ENCODE measurements at regions not wholly inside any gene's neighbourhood (a gene's known extent, or its start where the extent isn't known, plus 50 kb on each side); places are given as distances from the start of the nearest gene placed in this dataset.

DNA sequence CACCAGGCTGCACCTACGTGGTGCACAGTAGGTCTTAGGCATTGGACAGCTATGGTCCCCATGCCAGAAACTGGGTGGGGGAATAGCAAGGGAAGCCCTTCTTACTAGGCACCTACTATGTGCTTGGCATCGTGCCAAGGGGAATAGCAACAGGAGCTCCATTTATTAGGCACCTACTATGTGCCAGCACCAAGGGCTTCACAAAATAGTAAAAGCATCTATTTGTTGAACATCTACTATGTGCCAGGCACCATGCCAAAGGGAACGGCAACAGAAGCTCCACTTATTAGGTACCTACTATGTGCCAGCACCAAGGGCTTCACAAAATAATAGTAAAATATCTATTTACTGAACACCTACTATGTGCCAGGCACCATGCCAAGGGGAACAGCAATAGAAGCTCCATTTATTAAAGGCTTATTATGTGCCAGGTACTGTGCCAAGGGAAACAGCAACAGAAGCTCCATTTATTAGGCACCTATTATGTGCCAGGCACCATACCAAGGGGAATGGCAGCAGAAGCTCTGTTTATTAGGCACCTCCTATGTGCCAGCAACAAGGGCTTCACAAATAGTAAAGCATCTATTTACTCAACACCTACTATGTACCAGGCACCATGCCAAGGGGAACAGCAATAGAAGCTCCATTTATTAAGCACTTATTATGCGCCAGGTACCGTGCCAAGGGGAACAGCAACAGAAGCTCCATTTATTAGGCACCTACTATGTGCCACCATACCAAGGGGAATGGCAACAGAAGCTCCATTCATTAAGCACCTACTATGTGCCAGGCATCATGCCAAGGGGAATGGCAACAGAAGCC lies 108.5 kb downstream of the PTPRS start:
- Mint-ChIP-seq H3K4me3 (no peak overlapping the region), H3K27ac (no peak overlapping the region), H3K36me3 (ENCODE audit: low read depth) (no peaks in the 10 kb centered on the region), H3K9me3 (no peaks in the 10 kb centered on the region), H3K4me1 (ENCODE audit: low read depth) (peaks cover 7% of the 10 kb centered on the region), H3K27me3 (peaks cover 16% of the 10 kb centered on the region)
- CTCF ChIA-PET = interaction anchor here (0.6 to 1.3 kb wide), 3 partner anchors 51 to 201 kb away, joined by 3 read pairs; no protein-coding TSS in a partner anchor
- TF ChIP-seq, protein P1, sequence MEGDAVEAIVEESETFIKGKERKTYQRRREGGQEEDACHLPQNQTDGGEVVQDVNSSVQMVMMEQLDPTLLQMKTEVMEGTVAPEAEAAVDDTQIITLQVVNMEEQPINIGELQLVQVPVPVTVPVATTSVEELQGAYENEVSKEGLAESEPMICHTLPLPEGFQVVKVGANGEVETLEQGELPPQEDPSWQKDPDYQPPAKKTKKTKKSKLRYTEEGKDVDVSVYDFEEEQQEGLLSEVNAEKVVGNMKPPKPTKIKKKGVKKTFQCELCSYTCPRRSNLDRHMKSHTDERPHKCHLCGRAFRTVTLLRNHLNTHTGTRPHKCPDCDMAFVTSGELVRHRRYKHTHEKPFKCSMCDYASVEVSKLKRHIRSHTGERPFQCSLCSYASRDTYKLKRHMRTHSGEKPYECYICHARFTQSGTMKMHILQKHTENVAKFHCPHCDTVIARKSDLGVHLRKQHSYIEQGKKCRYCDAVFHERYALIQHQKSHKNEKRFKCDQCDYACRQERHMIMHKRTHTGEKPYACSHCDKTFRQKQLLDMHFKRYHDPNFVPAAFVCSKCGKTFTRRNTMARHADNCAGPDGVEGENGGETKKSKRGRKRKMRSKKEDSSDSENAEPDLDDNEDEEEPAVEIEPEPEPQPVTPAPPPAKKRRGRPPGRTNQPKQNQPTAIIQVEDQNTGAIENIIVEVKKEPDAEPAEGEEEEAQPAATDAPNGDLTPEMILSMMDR (IDR thresholded peaks at IDR 0.05) = no peak
- DNase-seq = no peak
- POLR2A ChIA-PET = no interaction called here
- no peak for ATAC-seq
- intact Hi-C loops (cut with micrococcal nuclease) = no loop called here

DNA sequence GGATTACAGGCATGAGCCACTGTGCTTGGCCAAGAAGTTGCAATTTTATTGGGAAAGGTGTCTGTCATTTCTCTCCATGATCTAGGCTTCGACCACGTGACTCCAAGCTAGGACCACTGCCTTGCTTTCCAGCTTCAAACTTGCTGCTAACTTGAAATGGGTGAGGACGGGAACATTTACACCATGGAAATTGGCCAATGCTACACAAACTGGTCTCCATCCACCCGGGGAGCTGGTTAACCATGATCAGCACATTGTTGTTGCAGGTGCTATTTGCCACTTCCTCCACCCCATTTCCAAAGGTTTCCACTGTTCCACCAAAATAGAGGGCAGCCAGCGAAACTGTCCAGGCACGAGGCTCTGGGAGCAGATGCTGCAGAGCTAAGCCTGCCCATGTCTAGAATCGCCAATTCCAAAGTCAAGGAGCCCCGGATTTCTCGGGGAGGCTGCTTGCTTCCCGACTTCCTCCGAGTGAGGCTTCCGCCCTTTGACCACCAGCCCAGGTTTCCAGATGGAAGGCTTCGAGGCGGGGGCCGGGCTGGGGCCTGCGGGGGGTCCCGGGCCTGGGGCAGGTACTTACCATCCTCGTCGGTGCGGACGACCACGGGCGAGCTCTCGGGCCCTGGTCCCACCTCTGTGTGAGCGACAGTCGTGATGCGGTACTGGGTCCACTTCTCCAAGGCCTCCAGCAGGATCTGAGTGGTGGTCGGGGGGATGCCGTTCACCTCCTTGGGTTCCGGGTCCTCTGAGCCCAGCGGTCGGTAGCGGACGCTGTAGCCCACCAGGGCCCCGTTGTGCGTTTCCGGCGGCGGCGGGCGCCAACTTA lies 109.7 kb downstream of the PTPRS start:
- peaks cover 7% of the 10 kb centered on the region for H3K4me1 Mint-ChIP-seq (ENCODE audit: low read depth)
- H3K27me3 Mint-ChIP-seq = peaks cover 17% of the 10 kb centered on the region
- TF ChIP-seq, protein P1 (IDR thresholded peaks at IDR 0.05) = no peak
- DNase-seq = no peak
- POLR2A ChIA-PET = no interaction called here
- no peak overlapping the region for H3K4me3 Mint-ChIP-seq
- no peaks in the 10 kb centered on the region for H3K36me3 Mint-ChIP-seq (ENCODE audit: low read depth)
- CTCF ChIA-PET = no interaction called here
- intact Hi-C loops (cut with micrococcal nuclease) = no loop called here
- H3K27ac Mint-ChIP-seq = no peak overlapping the region
- ATAC-seq = no peak
- no peaks in the 10 kb centered on the region for H3K9me3 Mint-ChIP-seq

DNA sequence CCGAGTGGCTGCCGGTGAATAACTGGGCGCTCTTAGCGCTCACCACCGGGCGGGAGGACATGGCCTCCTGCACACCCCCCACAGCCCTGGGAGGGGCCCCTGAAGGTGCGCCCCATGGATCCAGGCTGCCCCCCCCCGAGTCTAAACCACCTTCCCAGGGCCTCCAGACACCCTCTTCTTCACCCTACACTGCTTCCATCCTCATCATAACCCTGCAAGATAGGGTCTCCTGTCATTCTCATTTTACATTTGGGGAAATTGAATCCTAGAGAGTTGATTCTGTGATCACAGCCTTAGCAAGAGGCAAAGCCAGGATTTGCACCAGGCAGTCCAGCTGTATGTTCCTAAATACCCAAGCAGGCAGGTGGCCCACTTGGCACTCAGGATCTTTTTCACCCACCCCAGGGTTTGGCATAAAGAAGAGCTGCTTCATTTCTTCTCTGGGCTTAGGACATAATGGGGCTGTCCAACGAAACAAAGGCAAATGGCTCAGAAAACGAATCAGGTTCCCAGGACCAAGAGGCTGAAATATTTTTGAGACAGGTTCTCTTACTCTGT lies 110.8 kb downstream of the PTPRS start:
- intact Hi-C loops (cut with micrococcal nuclease) = no loop called here
- TF ChIP-seq, protein P1 (IDR thresholded peaks at IDR 0.05) = no peak
- Mint-ChIP-seq H3K27me3 (peaks cover 17% of the 10 kb centered on the region), H3K36me3 (ENCODE audit: low read depth) (no peaks in the 10 kb centered on the region), H3K9me3 (no peaks in the 10 kb centered on the region), H3K27ac (no peak overlapping the region), H3K4me1 (ENCODE audit: low read depth) (peaks cover 7% of the 10 kb centered on the region), H3K4me3 (peak overlapping the region; percentile 36)
- ChIA-PET POLR2A (no interaction called here), CTCF (interaction anchor here (0.7 kb wide), 1 partner anchor 150 kb away, joined by 3 read pairs; no protein-coding TSS in a partner anchor)
- DNase-seq = no peak
- ATAC-seq = no peak

DNA sequence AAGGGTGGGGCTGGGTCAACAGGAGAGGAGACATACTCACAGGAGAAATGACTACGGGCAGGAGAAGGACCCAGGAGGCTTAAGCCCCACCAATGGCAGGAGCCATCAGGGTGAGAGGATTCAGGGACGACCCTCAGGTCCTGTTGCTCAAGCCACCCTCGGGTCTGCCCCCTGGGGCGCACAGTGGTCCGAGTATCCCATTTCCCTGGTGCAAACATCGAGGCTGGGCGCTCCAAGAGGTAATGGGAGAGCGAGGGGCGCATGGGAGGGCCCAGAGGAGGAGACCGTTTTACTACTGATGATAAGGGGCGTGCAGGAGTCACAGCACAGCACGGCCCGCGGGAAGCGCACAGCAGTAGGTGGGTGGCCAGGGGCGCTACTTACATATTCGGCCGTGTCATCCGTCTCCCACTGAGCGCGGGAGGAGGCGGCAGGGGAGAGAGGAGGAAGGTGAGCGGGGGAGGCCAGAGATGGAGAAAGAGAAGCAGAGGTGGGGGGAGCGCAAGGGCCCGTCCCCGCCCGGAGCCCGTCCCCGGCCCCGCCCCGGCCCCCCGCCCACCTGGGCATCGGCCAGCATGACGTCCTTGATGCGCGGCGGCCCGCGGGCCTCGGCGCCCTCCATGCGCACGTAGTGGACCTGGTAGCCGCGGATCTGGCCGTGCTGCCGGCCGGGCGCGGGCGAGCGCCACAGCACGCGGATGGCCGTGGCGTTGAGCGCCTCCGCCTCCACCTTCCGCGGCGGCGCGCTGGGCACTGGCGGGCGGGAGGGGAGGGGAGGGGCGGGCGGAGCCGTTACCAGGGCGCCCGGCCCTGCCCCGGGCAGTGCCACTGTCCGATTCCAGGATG lies 111.5 kb downstream of the PTPRS start:
- Mint-ChIP-seq H3K9me3 (no peaks in the 10 kb centered on the region), H3K4me1 (ENCODE audit: low read depth) (peaks cover 7% of the 10 kb centered on the region), H3K27ac (no peak overlapping the region), H3K27me3 (peaks cover 17% of the 10 kb centered on the region), H3K4me3 (peak overlapping the region; percentile 44), H3K36me3 (ENCODE audit: low read depth) (no peaks in the 10 kb centered on the region)
- TF ChIP-seq, protein P1 (IDR thresholded peaks at IDR 0.05) = no peak
- CTCF ChIA-PET = no interaction called here
- intact Hi-C loops (cut with micrococcal nuclease) = no loop called here
- DNase-seq (peak; percentile 19), ATAC-seq (peak; percentile 37)
- POLR2A ChIA-PET = no interaction called here

Data from activated CD8-positive, alpha-beta T cell treated with anti-CD3 and anti-CD28 coated beads for 36 hours (primary cell).